Activated T-helper 17 cell treated with anti-CD3 and anti-CD28 coated beads, Interleukin-2, amount 50 U/mL, for 72 hours (primary cell): ENCODE measurements at regions not wholly inside any gene's neighbourhood (a gene's known extent, or its start where the extent isn't known, plus 50 kb on each side); places are given as distances from the start of the nearest gene placed in this dataset.

Experiments
- ATAC-seq: fragments of 150-1000 bp; cut with Tn5 transposase; replicated peaks from 2 replicates; pipeline ENCODE4 v1.10.0; 2021; ENCODE audit warnings: mild to moderate bottlenecking, moderate library complexity
- H3K27ac Mint-ChIP-seq: one replicate; pipeline ENCODE4 v1.8.0; 2022; ENCODE audit warnings: mixed read lengths
- H3K27me3 Mint-ChIP-seq: one replicate; pipeline ENCODE4 v1.8.0; 2022; ENCODE audit warnings: mixed read lengths
- H3K36me3 Mint-ChIP-seq: one replicate; pipeline ENCODE4 v1.8.0; 2022; ENCODE audit warnings: low read depth, mild to moderate bottlenecking, mixed read lengths
- H3K4me1 Mint-ChIP-seq: one replicate; pipeline ENCODE4 v1.8.0; 2022; ENCODE audit warnings: mixed read lengths
- H3K4me3 Mint-ChIP-seq: one replicate; pipeline ENCODE4 v1.8.0; 2022; ENCODE audit warnings: mild to moderate bottlenecking, mixed read lengths
- H3K9me3 Mint-ChIP-seq: one replicate; pipeline ENCODE4 v1.8.0; 2022; ENCODE audit warnings: mixed read lengths

GRCh38 chr6:121020656-121021055 is 313.6 kb downstream of the TBC1D32 start:
- no peak overlapping the region for H3K4me3 Mint-ChIP-seq
- no peak for ATAC-seq
- no peaks in the 10 kb centered on the region for H3K4me1 Mint-ChIP-seq
- no peaks in the 10 kb centered on the region for H3K27me3 Mint-ChIP-seq
- H3K36me3 Mint-ChIP-seq = no peaks in the 10 kb centered on the region
- H3K9me3 Mint-ChIP-seq = no peaks in the 10 kb centered on the region
- H3K27ac Mint-ChIP-seq = no peak overlapping the region

- Mint-ChIP-seq H3K4me3 (no peak overlapping the region), H3K4me1 (no peaks in the 10 kb centered on the region), H3K27me3 (no peaks in the 10 kb centered on the region), H3K9me3 (no peaks in the 10 kb centered on the region), H3K36me3 (no peaks in the 10 kb centered on the region), H3K27ac (no peak overlapping the region)
- no peak for ATAC-seq
Observed at GRCh38 chr6:121008553-121008952, 325.7 kb downstream of the TBC1D32 start.

- Mint-ChIP-seq H3K36me3 (no peaks in the 10 kb centered on the region), H3K4me1 (no peaks in the 10 kb centered on the region), H3K27me3 (no peaks in the 10 kb centered on the region), H3K4me3 (no peak overlapping the region), H3K27ac (no peak overlapping the region), H3K9me3 (peaks cover 8% of the 10 kb centered on the region)
- peak; percentile 57 for ATAC-seq
Observed at GRCh38 chr6:121006024-121006423, 328.3 kb downstream of the TBC1D32 start.

GRCh38 chr6:121000381-121000780 is 333.9 kb downstream of the TBC1D32 start:
- no peak overlapping the region for H3K4me3 Mint-ChIP-seq
- H3K27ac Mint-ChIP-seq = no peak overlapping the region
- peaks cover 8% of the 10 kb centered on the region for H3K9me3 Mint-ChIP-seq
- no peak for ATAC-seq
- no peaks in the 10 kb centered on the region for H3K4me1 Mint-ChIP-seq
- H3K36me3 Mint-ChIP-seq = no peaks in the 10 kb centered on the region
- no peaks in the 10 kb centered on the region for H3K27me3 Mint-ChIP-seq

- H3K27me3 Mint-ChIP-seq = peaks cover 7% of the 10 kb centered on the region
- no peak overlapping the region for H3K4me3 Mint-ChIP-seq
- no peaks in the 10 kb centered on the region for H3K4me1 Mint-ChIP-seq
- ATAC-seq = no peak
- H3K27ac Mint-ChIP-seq = no peak overlapping the region
- H3K9me3 Mint-ChIP-seq = no peaks in the 10 kb centered on the region
- no peaks in the 10 kb centered on the region for H3K36me3 Mint-ChIP-seq
Observed at GRCh38 chr6:120996340-120996739, 337.9 kb downstream of the TBC1D32 start.

GRCh38 chr6:120994573-120994967 is 339.7 kb downstream of the TBC1D32 start:
- Mint-ChIP-seq H3K27ac (no peak overlapping the region), H3K4me3 (no peak overlapping the region), H3K27me3 (peaks cover 7% of the 10 kb centered on the region), H3K9me3 (no peaks in the 10 kb centered on the region), H3K36me3 (no peaks in the 10 kb centered on the region), H3K4me1 (no peaks in the 10 kb centered on the region)
- ATAC-seq = no peak

- H3K4me1 Mint-ChIP-seq = no peaks in the 10 kb centered on the region
- peaks cover 7% of the 10 kb centered on the region for H3K27me3 Mint-ChIP-seq
- no peak overlapping the region for H3K27ac Mint-ChIP-seq
- ATAC-seq = no peak
- no peaks in the 10 kb centered on the region for H3K36me3 Mint-ChIP-seq
- no peak overlapping the region for H3K4me3 Mint-ChIP-seq
- H3K9me3 Mint-ChIP-seq = no peaks in the 10 kb centered on the region
Observed at GRCh38 chr6:120993929-120994572, 340.2 kb downstream of the TBC1D32 start.

- H3K27me3 Mint-ChIP-seq = peaks cover 7% of the 10 kb centered on the region
- no peaks in the 10 kb centered on the region for H3K4me1 Mint-ChIP-seq
- no peaks in the 10 kb centered on the region for H3K9me3 Mint-ChIP-seq
- no peaks in the 10 kb centered on the region for H3K36me3 Mint-ChIP-seq
- no peak overlapping the region for H3K27ac Mint-ChIP-seq
- H3K4me3 Mint-ChIP-seq = no peak overlapping the region
- no peak for ATAC-seq
Observed at GRCh38 chr6:120992257-120992656, 342.0 kb downstream of the TBC1D32 start.

GRCh38 chr6:120990866-120991265 is 343.4 kb downstream of the TBC1D32 start:
- Mint-ChIP-seq H3K36me3 (no peaks in the 10 kb centered on the region), H3K27me3 (peaks cover 7% of the 10 kb centered on the region), H3K27ac (no peak overlapping the region), H3K4me1 (no peaks in the 10 kb centered on the region), H3K4me3 (no peak overlapping the region), H3K9me3 (no peaks in the 10 kb centered on the region)
- ATAC-seq = no peak

- H3K9me3 Mint-ChIP-seq = peaks cover 3% of the 10 kb centered on the region
- H3K27me3 Mint-ChIP-seq = peaks cover 3% of the 10 kb centered on the region
- H3K4me3 Mint-ChIP-seq = no peak overlapping the region
- H3K4me1 Mint-ChIP-seq = no peaks in the 10 kb centered on the region
- no peak overlapping the region for H3K27ac Mint-ChIP-seq
- H3K36me3 Mint-ChIP-seq = no peaks in the 10 kb centered on the region
- no peak for ATAC-seq
Observed at GRCh38 chr6:120981835-120982234, 352.4 kb downstream of the TBC1D32 start.

GRCh38 chr6:120966321-120966720 is 368.0 kb downstream of the TBC1D32 start:
- H3K36me3 Mint-ChIP-seq = no peaks in the 10 kb centered on the region
- ATAC-seq = no peak
- no peaks in the 10 kb centered on the region for H3K4me1 Mint-ChIP-seq
- no peak overlapping the region for H3K4me3 Mint-ChIP-seq
- no peaks in the 10 kb centered on the region for H3K27me3 Mint-ChIP-seq
- no peaks in the 10 kb centered on the region for H3K9me3 Mint-ChIP-seq
- no peak overlapping the region for H3K27ac Mint-ChIP-seq

- ATAC-seq = peak; percentile 21
- no peak overlapping the region for H3K27ac Mint-ChIP-seq
- no peaks in the 10 kb centered on the region for H3K36me3 Mint-ChIP-seq
Observed at GRCh38 chr6:120965814-120966213, 368.5 kb downstream of the TBC1D32 start.

GRCh38 chr6:120960761-120961160 is 373.5 kb downstream of the TBC1D32 start:
- Mint-ChIP-seq H3K36me3 (no peaks in the 10 kb centered on the region), H3K27me3 (no peaks in the 10 kb centered on the region), H3K4me1 (no peaks in the 10 kb centered on the region), H3K4me3 (no peak overlapping the region), H3K27ac (no peak overlapping the region), H3K9me3 (peaks cover 3% of the 10 kb centered on the region)
- ATAC-seq = no peak

More at GRCh38 chr6:120965814-120966213, 368.5 kb downstream of the TBC1D32 start:
- no peaks in the 10 kb centered on the region for H3K27me3 Mint-ChIP-seq
- H3K4me3 Mint-ChIP-seq = no peak overlapping the region
- no peaks in the 10 kb centered on the region for H3K9me3 Mint-ChIP-seq
- H3K4me1 Mint-ChIP-seq = no peaks in the 10 kb centered on the region

GRCh38 chr6:120954111-120954510 is 380.2 kb downstream of the TBC1D32 start:
- no peaks in the 10 kb centered on the region for H3K9me3 Mint-ChIP-seq
- no peak overlapping the region for H3K4me3 Mint-ChIP-seq
- H3K36me3 Mint-ChIP-seq = no peaks in the 10 kb centered on the region
- no peak for ATAC-seq
- no peak overlapping the region for H3K27ac Mint-ChIP-seq
- H3K27me3 Mint-ChIP-seq = no peaks in the 10 kb centered on the region
- H3K4me1 Mint-ChIP-seq = no peaks in the 10 kb centered on the region

GRCh38 chr6:120951258-120951657 is 383.0 kb downstream of the TBC1D32 start:
- Mint-ChIP-seq H3K9me3 (no peaks in the 10 kb centered on the region), H3K4me1 (no peaks in the 10 kb centered on the region), H3K27ac (no peak overlapping the region), H3K36me3 (no peaks in the 10 kb centered on the region), H3K27me3 (no peaks in the 10 kb centered on the region), H3K4me3 (no peak overlapping the region)
- no peak for ATAC-seq

GRCh38 chr6:120947111-120947510 is 387.2 kb downstream of the TBC1D32 start:
- H3K36me3 Mint-ChIP-seq = no peaks in the 10 kb centered on the region
- H3K4me3 Mint-ChIP-seq = no peak overlapping the region
- no peak for ATAC-seq
- H3K4me1 Mint-ChIP-seq = no peaks in the 10 kb centered on the region
- no peak overlapping the region for H3K27ac Mint-ChIP-seq
- no peaks in the 10 kb centered on the region for H3K9me3 Mint-ChIP-seq
- H3K27me3 Mint-ChIP-seq = no peaks in the 10 kb centered on the region
